A549 (cell line): ENCODE measurements at regions not wholly inside any gene's neighbourhood (a gene's known extent, or its start where the extent isn't known, plus 50 kb on each side); places are given as distances from the start of the nearest gene placed in this dataset.

ENCODE experiments used
- ATAC-seq, 2 experiments: fragments of 200-7000 bp in 1 of 2; fragments of >200 bp in 1 of 2; cut with Nextera tagmentation in 1 of 2; cut with Tn5 transposase in 1 of 2; 3 replicates each; pipeline versions ENCODE4 v1.8.0 to v1.9.1; 2018 to 2020; ENCODE audit warnings: mild to moderate bottlenecking in 1 of 2, moderate library complexity in 1 of 2
- CTCF ChIA-PET: fragments of 300-600 bp; sonication (Branson Sonifier 250); formaldehyde crosslinking; extraction: SDS; loops from one replicate; lab custom pipeline; 2021; ENCODE audit warnings: antibody characterized with exemption, inconsistent platforms; lab: Yijun Ruan, JAX
- POLR2A ChIA-PET: fragments of 350-600 bp; formaldehyde crosslinking; extraction: SDS; loops from one replicate; lab custom pipeline; 2021; ENCODE audit warnings: antibody characterized with exemption, inconsistent platforms; lab: Yijun Ruan, JAX
- DNase-seq, 2 experiments: peaks; one replicate each; pipeline versions ENCODE4 v3.0.0 to v3.0.0-alpha.2; 2011 to 2016; ENCODE audit warnings: low read depth in 1 of 2, low spot score in 1 of 2
- FAIRE-seq: peaks from 2 replicates; lab custom pipeline; 2011; peaks lifted over from hg19 to GRCh38; lab: Jason Lieb, UNC
- H3K27ac ChIP-seq, 2 experiments: fragments of >200 bp; sonication (Bioruptor Twin); formaldehyde crosslinking; 3 replicates each; pipeline ENCODE4 v1.5.1; 2016 to 2017
- H3K4me1 ChIP-seq: fragments of >200 bp; sonication (Bioruptor Twin); formaldehyde crosslinking; 3 replicates; pipeline ENCODE4 v1.6.1; 2016
- H3K4me2 ChIP-seq: fragments of >200 bp; sonication (Bioruptor Twin); formaldehyde crosslinking; 3 replicates; pipeline ENCODE4 v1.6.1; 2016
- H3K4me3 ChIP-seq: fragments of >200 bp; sonication (Bioruptor Twin); formaldehyde crosslinking; 3 replicates; pipeline ENCODE4 v1.5.1; 2016
- H3K9me3 ChIP-seq: fragments of >200 bp; sonication (Bioruptor Twin); formaldehyde crosslinking; 3 replicates; pipeline ENCODE4 v1.6.1; 2016
- CEBPB ChIP-seq, 2 experiments: fragments of >200 bp in 1 of 2; sonication (Bioruptor Twin) in 1 of 2; formaldehyde crosslinking in 1 of 2; IDR thresholded peaks; 2 replicates each; pipeline ENCODE4 v1.6.1; 2012 to 2016
- CHD2 ChIP-seq: fragments of 150-350 bp; IDR thresholded peaks from 2 replicates; pipeline ENCODE4 v1.6.1; 2014; ENCODE audit warnings: low read length; ENCODE audit not compliant: partially characterized antibody
- CHD4 ChIP-seq: fragments of 200-600 bp; sonication (generic); IDR thresholded peaks from 2 replicates; pipeline ENCODE4 v1.6.1; 2016; ENCODE audit warnings: antibody characterized with exemption, mild to moderate bottlenecking, borderline replicate concordance
- EHF ChIP-seq: fragments of 250-450 bp; sonication (Bioruptor Pico); IDR thresholded peaks from 2 replicates; pipeline ENCODE4 v1.5.0; 2020; ENCODE audit warnings: mild to moderate bottlenecking
- EHMT2 ChIP-seq: fragments of 200-600 bp; sonication (generic); IDR thresholded peaks from 2 replicates; pipeline ENCODE4 v1.6.1; 2016; ENCODE audit warnings: antibody characterized with exemption, low read depth, mild to moderate bottlenecking, moderate library complexity
- ELK1 ChIP-seq: fragments of 150-350 bp; IDR thresholded peaks from 2 replicates; pipeline ENCODE4 v1.6.1; 2014; ENCODE audit warnings: low read depth, mild to moderate bottlenecking, low read length
- FOXS1 ChIP-seq: fragments of 250-450 bp; sonication (Bioruptor Pico); IDR thresholded peaks from 2 replicates; pipeline ENCODE4 v1.5.0; 2020; ENCODE audit warnings: mild to moderate bottlenecking, moderate library complexity
- HDAC2 ChIP-seq: fragments of 200-600 bp; sonication (generic); IDR thresholded peaks from 2 replicates; pipeline ENCODE4 v1.6.1; 2016
- HMGXB4 ChIP-seq: fragments of 250-450 bp; sonication (Bioruptor Pico); IDR thresholded peaks from 2 replicates; pipeline ENCODE4 v1.5.0; 2021; ENCODE audit warnings: mild to moderate bottlenecking, moderate library complexity, borderline replicate concordance
- HOXB13 ChIP-seq: fragments of 250-450 bp; sonication (Bioruptor Pico); IDR thresholded peaks from 2 replicates; pipeline ENCODE4 v1.5.0; 2020; ENCODE audit warnings: low read depth, mild to moderate bottlenecking, moderate library complexity
- HOXB5 ChIP-seq: fragments of 250-450 bp; sonication (Bioruptor Pico); IDR thresholded peaks from 2 replicates; pipeline ENCODE4 v1.5.0; 2020; ENCODE audit warnings: mild to moderate bottlenecking, moderate library complexity
- MAFK ChIP-seq: fragments of 450-650 bp; IDR thresholded peaks from 2 replicates; pipeline ENCODE4 v1.6.1; 2014; ENCODE audit not compliant: partially characterized antibody
- MAZ ChIP-seq: fragments of 150-350 bp; IDR thresholded peaks from 2 replicates; pipeline ENCODE4 v1.6.1; 2014; ENCODE audit warnings: antibody characterized with exemption, low read depth, low read length, borderline replicate concordance
- NPAS2 ChIP-seq: fragments of 250-450 bp; sonication (Bioruptor Pico); IDR thresholded peaks from 2 replicates; pipeline ENCODE4 v1.8.0; 2022; ENCODE audit warnings: mild to moderate bottlenecking, moderate library complexity, borderline replicate concordance
- NR3C1 ChIP-seq: fragments of >200 bp; sonication (Bioruptor Twin); formaldehyde crosslinking; IDR thresholded peaks from 3 replicates; pipeline ENCODE4 v1.6.1; 2017
- PHF8 ChIP-seq: fragments of 200-600 bp; sonication (generic); IDR thresholded peaks from 2 replicates; pipeline ENCODE4 v1.6.1; 2016; ENCODE audit warnings: low read depth, mild to moderate bottlenecking, antibody characterized with exemption, moderate library complexity, borderline replicate concordance
- POLR2AphosphoS2 ChIP-seq: conservative IDR thresholded peaks from 2 replicates; pipeline ENCODE4 v1.6.1; 2012; ENCODE audit warnings: low read length, improper control_type of control experiment, inconsistent platforms
- RARB ChIP-seq: fragments of 250-450 bp; sonication (Bioruptor Pico); IDR thresholded peaks from 2 replicates; pipeline ENCODE4 v1.8.0; 2021; ENCODE audit warnings: mild to moderate bottlenecking, moderate library complexity
- REST ChIP-seq: fragments of 200-600 bp; sonication (generic); IDR thresholded peaks from 2 replicates; pipeline ENCODE4 v1.6.1; 2016; ENCODE audit warnings: antibody characterized with exemption, mild to moderate bottlenecking, moderate library complexity
- RFX5 ChIP-seq: fragments of 450-650 bp; IDR thresholded peaks from 2 replicates; pipeline ENCODE4 v1.7.1; 2014; ENCODE audit warnings: antibody characterized with exemption, mild to moderate bottlenecking, moderate library complexity
- RNF2 ChIP-seq: fragments of 200-600 bp; sonication (generic); IDR thresholded peaks from 2 replicates; pipeline ENCODE4 v1.6.1; 2016; ENCODE audit warnings: low read depth, mild to moderate bottlenecking, antibody characterized with exemption, moderate library complexity, borderline replicate concordance
- SREBF2 ChIP-seq: fragments of 450-650 bp; IDR thresholded peaks from 2 replicates; pipeline ENCODE4 v1.6.1; 2014; ENCODE audit warnings: mild to moderate bottlenecking, moderate library complexity
- TFCP2L1 ChIP-seq: fragments of 250-450 bp; sonication (Bioruptor Pico); IDR thresholded peaks from 2 replicates; pipeline ENCODE4 v1.5.0; 2021; ENCODE audit warnings: mild to moderate bottlenecking
- WGBS: methylation state at CpG from one replicate; pipeline ENCODE4 v1.1.6; 2017; ENCODE audit errors: missing lambda C conversion rate; 5-methylcytosine and 5-hydroxymethylcytosine counted together
- TF ChIP-seq, protein P1 (sequence below): fragments of 450-650 bp; IDR thresholded peaks from 2 replicates; pipeline ENCODE4 v1.6.1; 2014; ENCODE audit warnings: antibody characterized with exemption
- TF ChIP-seq, protein P2 (sequence below): IDR thresholded peaks from 2 replicates; pipeline ENCODE4 v1.6.1; 2012

GRCh38 chr15:61379005-61379404 lies 149.9 kb upstream of the RORA start:
- ChIA-PET CTCF (no interaction called here), POLR2A (no interaction called here)
- Histone ChIP-seq H3K4me2 (no peak overlapping the region), H3K4me1 (no peaks in the 10 kb centered on the region), H3K4me3 (no peak overlapping the region), H3K27ac (no peak overlapping the region), H3K9me3 (no peaks in the 10 kb centered on the region)
- no peak for DNase-seq
- 0% methylated on average over 1 of the region's 1 CpG for WGBS
- ATAC-seq = no peak
- FAIRE-seq = no peak
- TF ChIP-seq MAZ (no peak), PHF8 (no peak), HMGXB4 (CRISPR knock-in tag) (no peak)

- ATAC-seq = no peak
- no peak overlapping the region for H3K4me3 ChIP-seq
- no peak overlapping the region for H3K27ac ChIP-seq
- TF ChIP-seq NPAS2 (CRISPR knock-in tag) (no peak), EHMT2 (no peak), FOXS1 (CRISPR knock-in tag) (no peak), CEBPB (IDR thresholded peaks at IDR 0.05) (no peak), HOXB13 (CRISPR knock-in tag) (no peak), NR3C1 (no peak), ELK1 (no peak), TFCP2L1 (CRISPR knock-in tag) (no peak), RARB (CRISPR knock-in tag) (no peak)
- TF ChIP-seq, protein P1, sequence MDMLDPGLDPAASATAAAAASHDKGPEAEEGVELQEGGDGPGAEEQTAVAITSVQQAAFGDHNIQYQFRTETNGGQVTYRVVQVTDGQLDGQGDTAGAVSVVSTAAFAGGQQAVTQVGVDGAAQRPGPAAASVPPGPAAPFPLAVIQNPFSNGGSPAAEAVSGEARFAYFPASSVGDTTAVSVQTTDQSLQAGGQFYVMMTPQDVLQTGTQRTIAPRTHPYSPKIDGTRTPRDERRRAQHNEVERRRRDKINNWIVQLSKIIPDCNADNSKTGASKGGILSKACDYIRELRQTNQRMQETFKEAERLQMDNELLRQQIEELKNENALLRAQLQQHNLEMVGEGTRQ = no peak
- TF ChIP-seq, all 56 proteins: peak for 0
- DNase-seq = no peak
- H3K4me2 ChIP-seq = no peak overlapping the region
- no peak for FAIRE-seq
- H3K9me3 ChIP-seq = no peaks in the 10 kb centered on the region
- CTCF ChIA-PET = no interaction called here
- 1% methylated on average over 2 of the region's 2 CpGs for WGBS
- POLR2A ChIA-PET = no interaction called here
- H3K4me1 ChIP-seq = no peaks in the 10 kb centered on the region
Observed at GRCh38 chr15:61376961-61377360, 147.9 kb upstream of the RORA start.

- no peaks in the 10 kb centered on the region for H3K9me3 ChIP-seq
- FAIRE-seq = no peak
- CTCF ChIA-PET = interaction anchor here (0.9 kb wide), 1 partner anchor 458 kb away, joined by 3 read pairs; no protein-coding TSS in a partner anchor
- no peak overlapping the region for H3K4me3 ChIP-seq
- no peak for ATAC-seq
- H3K4me1 ChIP-seq = no peaks in the 10 kb centered on the region
- no peak overlapping the region for H3K27ac ChIP-seq
- POLR2A ChIA-PET = no interaction called here
- 17% methylated on average over 3 of the region's 3 CpGs for WGBS
- no peak overlapping the region for H3K4me2 ChIP-seq
- DNase-seq = no peak
- TF ChIP-seq CHD2 = no peak
- TF ChIP-seq NPAS2 (CRISPR knock-in tag) = no peak
- no peak for TF ChIP-seq RFX5
- no peak for TF ChIP-seq SREBF2
- TF ChIP-seq NR3C1 = no peak
- no peak for TF ChIP-seq MAFK
- no peak for TF ChIP-seq POLR2AphosphoS2
- TF ChIP-seq HOXB5 (CRISPR knock-in tag) = no peak
- TF ChIP-seq, protein P2, sequence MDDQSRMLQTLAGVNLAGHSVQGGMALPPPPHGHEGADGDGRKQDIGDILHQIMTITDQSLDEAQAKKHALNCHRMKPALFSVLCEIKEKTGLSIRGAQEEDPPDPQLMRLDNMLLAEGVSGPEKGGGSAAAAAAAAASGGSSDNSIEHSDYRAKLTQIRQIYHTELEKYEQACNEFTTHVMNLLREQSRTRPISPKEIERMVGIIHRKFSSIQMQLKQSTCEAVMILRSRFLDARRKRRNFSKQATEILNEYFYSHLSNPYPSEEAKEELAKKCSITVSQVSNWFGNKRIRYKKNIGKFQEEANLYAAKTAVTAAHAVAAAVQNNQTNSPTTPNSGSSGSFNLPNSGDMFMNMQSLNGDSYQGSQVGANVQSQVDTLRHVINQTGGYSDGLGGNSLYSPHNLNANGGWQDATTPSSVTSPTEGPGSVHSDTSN = no peak
- no peak for TF ChIP-seq HOXB13 (CRISPR knock-in tag)
- no peak for TF ChIP-seq RNF2
- TF ChIP-seq HDAC2 = no peak
- TF ChIP-seq CEBPB (IDR thresholded peaks at IDR 0.05) = no peak
- TF ChIP-seq REST = no peak
- TF ChIP-seq CHD4 = no peak
- TF ChIP-seq EHF (CRISPR knock-in tag) = no peak
Observed at GRCh38 chr15:61376516-61376915, 147.4 kb upstream of the RORA start.
